Hepatic stellate cell (primary cell): ENCODE measurements at regions not wholly inside any gene's neighbourhood (a gene's known extent, or its start where the extent isn't known, plus 50 kb on each side); places are given as distances from the start of the nearest gene placed in this dataset.

Experiments used
- DNase-seq: peaks from one replicate; pipeline ENCODE4 v3.0.0; 2011; ENCODE audit warnings: low spot score

GRCh38 chr18:24831871-24832665 lies 371.6 kb downstream of the HRH4 start:
- DNase-seq = no peak

GRCh38 chr18:24835751-24836150 lies 375.3 kb downstream of the HRH4 start:
- no peak for DNase-seq

- no peak for DNase-seq
Measured at GRCh38 chr18:24837066-24837465, 376.6 kb downstream of the HRH4 start.

GRCh38 chr18:24840051-24840450 lies 379.6 kb downstream of the HRH4 start:
- no peak for DNase-seq

GRCh38 chr18:24840640-24841039 lies 380.2 kb downstream of the HRH4 start:
- DNase-seq = no peak

- no peak for DNase-seq
Measured at GRCh38 chr18:24841536-24841935, 381.1 kb downstream of the HRH4 start.

GRCh38 chr18:24843123-24843522 lies 382.7 kb downstream of the HRH4 start:
- no peak for DNase-seq

- DNase-seq = no peak
Measured at GRCh38 chr18:24846138-24846537, 385.7 kb downstream of the HRH4 start.

- DNase-seq = no peak
Measured at GRCh38 chr18:24850532-24850931, 390.1 kb downstream of the HRH4 start.

- no peak for DNase-seq
Measured at GRCh38 chr18:24853076-24853475, 392.6 kb downstream of the HRH4 start.

GRCh38 chr18:24860978-24861680 lies 400.7 kb downstream of the HRH4 start:
- no peak for DNase-seq

- no peak for DNase-seq
Measured at GRCh38 chr18:24862201-24862816, 401.9 kb downstream of the HRH4 start.

- DNase-seq = no peak
Measured at GRCh38 chr18:24868311-24868710, 407.9 kb downstream of the HRH4 start.

- no peak for DNase-seq
Measured at GRCh38 chr18:24868760-24869237, 408.4 kb downstream of the HRH4 start.

GRCh38 chr18:24869285-24869684 lies 408.8 kb downstream of the HRH4 start:
- DNase-seq = no peak

- no peak for DNase-seq
Measured at GRCh38 chr18:24875286-24875685, 414.8 kb downstream of the HRH4 start.

- no peak for DNase-seq
Measured at GRCh38 chr18:24875777-24876176, 415.3 kb downstream of the HRH4 start.

- no peak for DNase-seq
Measured at GRCh38 chr18:24876266-24876665, 415.8 kb downstream of the HRH4 start.

GRCh38 chr18:24877066-24877465 lies 416.6 kb downstream of the HRH4 start:
- DNase-seq = no peak

GRCh38 chr18:24877546-24877945 lies 417.1 kb downstream of the HRH4 start:
- no peak for DNase-seq

GRCh38 chr18:24878289-24878688 lies 417.9 kb downstream of the HRH4 start:
- peak; percentile 9 for DNase-seq

GRCh38 chr18:24885276-24885675 lies 424.8 kb downstream of the HRH4 start:
- DNase-seq = no peak

GRCh38 chr18:24894880-24895279 lies 434.4 kb downstream of the HRH4 start:
- no peak for DNase-seq
